ENCODE measurements at regions not wholly inside any gene's neighbourhood (a gene's known extent, or its start where the extent isn't known, plus 50 kb on each side); places are given as distances from the start of the nearest gene placed in this dataset.

DNA sequence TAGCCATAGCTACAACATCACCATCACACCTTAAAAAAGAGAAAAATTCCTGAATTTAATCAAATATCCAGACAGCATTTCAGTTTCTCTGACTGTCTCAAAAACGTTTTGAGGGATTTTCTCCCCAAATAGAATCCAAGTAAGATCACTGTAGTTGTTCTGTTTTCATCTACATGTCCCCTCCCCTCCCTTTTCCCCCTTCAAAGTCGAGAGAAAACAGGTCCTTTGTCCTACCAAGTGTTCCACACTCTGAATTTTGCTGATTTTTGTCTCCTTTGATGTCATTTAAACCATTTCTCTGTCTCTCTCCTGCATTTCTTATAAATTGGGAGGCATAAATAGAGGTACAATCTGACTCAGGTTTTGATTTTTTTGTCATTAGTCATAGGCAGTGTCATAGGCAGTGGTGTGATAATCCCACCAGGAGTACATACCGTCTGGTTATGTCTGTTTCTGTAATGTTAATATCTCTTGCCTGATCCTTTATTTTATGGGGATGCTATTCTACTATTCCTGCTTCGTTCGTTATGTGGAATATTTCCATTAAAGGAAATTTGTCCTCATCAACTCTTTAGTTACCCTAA is 348.6 kb downstream of the PTTG2 start:
- in situ Hi-C loops (cut with MboI; ENCODE audit: low sequenced_read_pairs): no loop called here

GRCh38 chr4:38309471-38309870 is 349.3 kb downstream of the PTTG2 start:
- in situ Hi-C loops (cut with MboI; ENCODE audit: low sequenced_read_pairs): no loop called here

GRCh38 chr4:38310446-38311043 is 350.3 kb downstream of the PTTG2 start:
- in situ Hi-C loops (cut with MboI; ENCODE audit: low sequenced_read_pairs): no loop called here

GRCh38 chr4:38311495-38312126 is 351.4 kb downstream of the PTTG2 start:
- in situ Hi-C loops (cut with MboI; ENCODE audit: low sequenced_read_pairs): no loop called here

- in situ Hi-C loops (cut with MboI; ENCODE audit: low sequenced_read_pairs): no loop called here
These were observed 350.8 kb upstream of the KLF3 start for GRCh38 chr4:38313175-38313574.

DNA sequence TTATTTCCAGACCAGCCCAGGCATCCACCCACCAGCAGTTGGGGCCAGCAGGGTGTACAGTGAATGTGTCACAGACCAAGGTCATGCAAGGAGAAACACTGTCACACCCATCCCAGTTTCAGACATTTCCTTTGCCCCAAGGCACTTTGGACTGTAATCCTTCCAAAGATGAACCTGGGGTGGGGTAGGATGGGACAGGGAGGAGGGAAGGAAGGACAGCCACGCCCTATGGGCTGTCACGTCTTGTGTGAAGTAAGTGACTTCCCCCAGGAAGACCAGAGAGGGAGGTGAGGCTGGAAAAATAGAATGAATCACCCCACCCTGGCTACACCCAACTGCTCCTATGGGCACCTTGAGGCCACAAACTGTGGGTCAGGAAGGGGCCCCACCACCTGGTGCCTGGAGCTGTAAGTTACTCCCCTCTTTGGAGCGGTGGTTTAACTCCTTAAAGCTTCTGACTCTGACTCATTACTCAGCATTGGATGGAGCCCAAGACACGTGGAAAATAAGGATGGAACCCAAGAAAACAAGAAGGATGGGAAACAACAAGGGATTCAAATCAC is 349.9 kb upstream of the KLF3 start:
- in situ Hi-C loops (cut with MboI; ENCODE audit: low sequenced_read_pairs): no loop called here

- in situ Hi-C loops (cut with MboI; ENCODE audit: low sequenced_read_pairs): no loop called here
These were observed 349.3 kb upstream of the KLF3 start for GRCh38 chr4:38314663-38315062.

DNA sequence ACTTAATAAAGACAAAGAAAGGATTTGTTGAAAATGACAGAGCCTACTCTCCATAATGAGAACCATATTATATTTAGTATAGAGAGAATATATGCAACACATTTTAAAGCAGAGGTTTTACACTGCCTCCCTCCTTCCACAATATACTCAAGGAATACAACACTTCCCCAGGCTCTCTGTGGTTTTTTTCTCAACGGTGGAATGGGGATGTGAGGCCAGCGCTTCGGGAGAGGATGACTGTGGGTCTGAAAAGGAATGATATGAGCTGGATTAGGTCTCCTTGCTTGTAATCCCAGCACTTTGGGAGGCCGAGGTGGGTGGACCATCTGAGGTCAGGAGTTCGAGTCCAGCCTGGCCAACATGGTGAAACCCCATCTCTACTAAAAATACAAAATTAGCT is 348.7 kb upstream of the KLF3 start:
- in situ Hi-C loops (cut with MboI; ENCODE audit: low sequenced_read_pairs): no loop called here

- in situ Hi-C loops (cut with MboI; ENCODE audit: low sequenced_read_pairs): no loop called here
These were observed 348.0 kb upstream of the KLF3 start for GRCh38 chr4:38316045-38316444.

GRCh38 chr4:38317041-38317674 is 346.8 kb upstream of the KLF3 start:
- in situ Hi-C loops (cut with MboI; ENCODE audit: low sequenced_read_pairs): no loop called here

GRCh38 chr4:38318737-38319455 is 345.1 kb upstream of the KLF3 start:
- in situ Hi-C loops (cut with MboI; ENCODE audit: low sequenced_read_pairs): no loop called here

DNA sequence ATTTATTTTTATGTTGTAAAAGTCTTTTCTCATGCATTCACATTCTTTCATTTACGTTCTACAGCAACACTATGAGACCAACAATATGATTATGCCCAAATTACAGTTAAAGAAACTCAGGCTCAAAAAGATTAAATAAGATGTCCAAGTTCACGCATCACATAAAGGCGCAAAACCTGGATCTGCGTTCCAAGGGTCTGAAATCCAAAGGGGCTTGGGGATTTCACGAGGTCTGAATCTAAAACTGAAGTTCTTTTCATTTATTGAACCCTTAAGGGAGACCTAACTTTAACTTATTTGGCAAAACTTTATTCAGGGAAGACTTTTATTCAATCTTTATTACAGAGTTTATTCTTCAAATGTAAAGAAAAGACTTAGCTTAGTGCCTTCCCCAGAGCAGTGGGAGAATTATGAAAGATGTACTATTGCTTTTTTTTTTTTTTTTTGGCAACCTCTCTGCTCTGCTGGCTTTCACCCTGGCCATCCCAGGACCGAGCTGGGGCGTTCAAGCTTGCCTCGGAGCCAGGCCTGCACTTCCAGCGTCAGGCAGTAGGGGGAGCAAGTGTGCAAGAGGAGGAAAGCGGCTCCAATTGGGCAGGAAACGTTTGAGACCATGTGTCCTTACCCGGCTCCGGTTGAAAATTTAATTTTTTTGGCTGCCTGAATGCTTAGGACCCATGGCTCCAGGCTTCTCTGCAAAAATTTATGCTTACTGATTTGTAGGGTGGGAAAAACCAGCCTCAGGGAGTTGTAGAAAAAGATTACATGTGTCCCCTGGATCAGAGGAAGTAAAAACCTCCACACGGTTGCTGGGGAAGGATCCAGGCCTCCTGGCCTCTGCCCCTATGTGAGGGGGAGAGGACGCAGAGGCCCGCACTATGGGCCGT is 344.3 kb upstream of the KLF3 start:
- in situ Hi-C loops (cut with MboI; ENCODE audit: low sequenced_read_pairs): no loop called here

DNA sequence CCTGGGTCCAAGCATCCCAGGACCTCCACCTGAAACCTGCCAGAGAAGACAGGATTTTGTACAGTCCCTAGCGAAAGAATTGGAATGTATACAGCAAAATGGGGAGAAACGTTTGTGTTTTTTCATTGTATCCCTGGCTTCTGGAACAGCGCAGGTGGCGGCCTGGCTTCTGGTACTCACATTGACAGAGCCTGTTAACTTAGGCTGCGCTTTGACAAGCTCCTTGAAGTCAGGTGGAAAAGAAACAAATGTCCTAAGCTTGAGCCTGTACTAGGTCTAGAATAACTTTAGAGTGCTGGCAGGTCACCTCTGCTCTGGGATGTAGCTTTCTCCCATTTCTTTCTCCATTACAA is 343.7 kb upstream of the KLF3 start:
- in situ Hi-C loops (cut with MboI; ENCODE audit: low sequenced_read_pairs): no loop called here

- in situ Hi-C loops (cut with MboI; ENCODE audit: low sequenced_read_pairs): no loop called here
These were observed 343.2 kb upstream of the KLF3 start for GRCh38 chr4:38320833-38321232.

DNA sequence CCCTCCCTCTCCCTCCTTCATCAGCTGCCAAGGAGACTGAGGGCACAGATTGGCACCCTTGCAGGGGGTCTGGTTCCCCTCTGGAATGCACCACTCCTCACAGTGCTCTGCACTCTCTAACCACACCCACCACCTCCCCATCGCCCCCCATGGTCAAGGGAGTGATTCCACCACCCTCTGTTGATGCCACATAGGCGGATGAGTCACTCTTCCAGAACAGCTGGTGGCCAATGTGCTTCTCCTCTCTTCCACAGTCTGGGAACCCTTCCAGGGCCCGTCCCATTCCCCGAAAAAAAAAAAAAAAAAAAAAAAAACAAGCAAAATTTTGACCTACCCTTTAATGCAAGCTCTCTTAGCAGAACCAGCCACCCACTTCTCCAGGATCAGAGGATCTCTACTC is 341.3 kb upstream of the KLF3 start:
- in situ Hi-C loops (cut with MboI; ENCODE audit: low sequenced_read_pairs): no loop called here

- in situ Hi-C loops (cut with MboI; ENCODE audit: low sequenced_read_pairs): no loop called here
These were observed 340.8 kb upstream of the KLF3 start for GRCh38 chr4:38323141-38323641.

DNA sequence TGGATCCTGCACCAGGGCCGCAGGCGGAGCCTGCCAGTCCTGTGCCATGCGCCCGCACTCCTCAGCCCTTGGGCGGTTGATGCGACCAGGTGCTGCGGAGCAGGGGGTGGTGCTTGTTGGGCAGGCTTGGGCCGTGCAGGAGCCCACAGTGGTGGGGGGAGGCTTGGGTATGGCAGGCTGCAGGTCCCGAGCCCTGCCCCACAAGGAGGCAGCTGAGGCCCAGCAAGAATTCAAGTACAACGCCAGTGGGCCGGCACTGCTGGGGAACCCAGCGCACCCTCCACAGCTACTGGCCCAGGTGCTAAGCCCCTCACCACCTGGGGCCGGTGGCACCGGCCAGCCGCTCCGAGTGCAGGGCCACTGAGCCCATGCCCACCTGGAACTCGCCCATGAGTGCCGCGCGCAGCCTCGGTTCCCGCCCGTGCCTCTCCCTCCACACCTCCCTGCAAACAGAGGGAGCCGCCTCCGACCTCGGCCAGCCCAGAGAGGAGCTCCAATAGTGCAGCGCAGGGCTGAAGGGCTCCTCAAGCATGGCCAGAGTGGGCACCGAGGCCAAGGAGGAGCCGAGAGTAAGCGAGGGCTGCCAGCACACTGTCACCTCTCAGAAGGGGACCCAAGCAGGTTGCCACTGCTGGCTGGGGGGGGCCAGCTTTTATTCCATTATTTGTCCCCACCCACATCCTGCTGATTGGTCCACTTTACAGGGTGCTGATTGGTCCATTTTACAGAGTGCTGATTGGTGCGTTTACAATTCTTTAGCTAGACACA is 339.0 kb upstream of the KLF3 start:
- in situ Hi-C loops (cut with MboI; ENCODE audit: low sequenced_read_pairs): no loop called here

DNA sequence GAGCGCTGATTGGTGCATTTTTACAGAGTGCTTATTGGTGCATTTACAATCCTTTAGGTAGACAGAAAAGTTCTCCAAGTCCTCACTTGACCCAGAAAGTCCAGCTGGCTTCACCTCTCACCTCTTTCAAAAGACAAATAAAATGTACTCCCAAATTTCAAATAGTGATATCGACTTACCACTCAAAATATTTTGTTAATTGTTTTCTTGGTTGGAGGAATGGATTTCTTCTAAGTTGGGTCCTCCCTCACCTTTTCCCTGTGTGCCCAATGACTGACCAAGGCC is 338.4 kb upstream of the KLF3 start:
- in situ Hi-C loops (cut with MboI; ENCODE audit: low sequenced_read_pairs): no loop called here

DNA sequence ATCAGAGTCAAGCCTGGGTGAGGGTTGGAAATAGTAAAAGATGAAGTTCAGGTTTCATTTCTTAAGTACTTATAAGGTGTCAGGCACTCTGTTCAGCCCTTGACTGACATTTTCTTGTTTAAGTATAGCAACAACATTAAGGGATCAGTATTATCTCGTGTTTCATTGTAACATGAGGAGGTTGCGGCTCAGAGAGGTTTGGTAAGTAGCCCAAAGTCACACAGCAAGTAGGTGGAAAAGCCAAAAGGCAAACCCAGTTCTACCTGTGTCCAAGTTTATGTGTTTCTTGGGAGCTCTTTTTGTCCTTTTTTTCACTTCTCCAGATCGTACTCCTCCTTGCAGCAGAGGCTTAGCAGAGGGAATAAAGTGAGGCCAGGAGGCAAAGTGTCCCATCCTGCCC is 337.5 kb upstream of the KLF3 start:
- in situ Hi-C loops (cut with MboI; ENCODE audit: low sequenced_read_pairs): no loop called here

DNA sequence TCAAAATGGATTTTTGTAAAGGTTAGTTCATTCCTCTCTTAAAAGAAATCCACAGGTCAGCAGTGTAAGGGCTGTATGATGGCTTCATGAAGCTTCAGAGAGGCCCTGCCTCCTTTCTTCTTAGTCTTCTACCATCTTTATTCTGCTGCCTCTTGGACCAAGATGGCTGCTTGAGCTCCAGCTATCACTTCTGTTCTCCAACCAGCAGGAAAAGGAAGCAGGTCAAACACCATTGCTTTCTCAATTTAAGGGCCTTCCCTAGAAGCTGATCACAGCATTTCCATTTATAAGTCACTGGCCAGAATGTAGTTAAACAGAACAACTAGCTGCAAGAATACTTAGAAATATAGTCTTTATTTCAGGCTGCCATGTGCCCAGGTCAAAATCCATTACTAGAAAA is 336.8 kb upstream of the KLF3 start:
- in situ Hi-C loops (cut with MboI; ENCODE audit: low sequenced_read_pairs): no loop called here
